NCI-H748 (cell line): ENCODE measurements at regions not wholly inside any gene's neighbourhood (a gene's known extent, or its start where the extent isn't known, plus 50 kb on each side); places are given as distances from the start of the nearest gene placed in this dataset.
A peak's percentile ranks its signal among the peaks of the same experiment; 100 is the strongest.

ENCODE experiments used
- DNase-seq: peaks from one replicate; lab custom pipeline; 2025; ENCODE audit not compliant: unreplicated experiment; lab: John Stamatoyannopoulos, UW

DNA sequence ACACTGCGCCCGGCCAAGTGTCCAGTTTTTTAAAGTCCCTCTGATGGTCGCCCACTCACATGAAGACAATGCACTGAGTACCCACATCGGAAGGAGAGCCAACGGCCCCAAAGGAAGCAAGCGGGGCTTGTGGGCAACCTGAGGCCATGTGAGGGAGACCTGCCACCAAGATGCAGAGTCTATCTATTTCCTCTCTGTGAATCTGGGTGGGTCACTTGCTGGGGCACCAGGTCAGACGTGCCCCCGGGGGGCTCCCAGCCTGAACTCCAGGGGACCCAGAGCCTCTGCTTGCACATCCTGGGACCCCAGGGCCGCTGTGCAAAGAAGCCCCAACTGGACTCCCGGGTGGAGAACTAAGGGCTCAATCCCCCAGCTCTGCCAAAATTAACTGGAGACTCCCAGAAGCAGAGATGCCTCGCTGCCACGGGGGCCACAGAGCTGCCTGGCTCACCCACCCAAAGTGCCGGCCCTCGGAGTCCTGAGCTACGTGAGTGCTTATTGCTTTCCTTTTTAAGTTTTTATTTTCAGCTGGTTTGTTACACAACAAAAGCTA is 106.4 kb downstream of the BRD1 start:
- no peak for DNase-seq

GRCh38 chr22:49720279-49720959 is 107.3 kb downstream of the BRD1 start:
- DNase-seq = no peak

DNA sequence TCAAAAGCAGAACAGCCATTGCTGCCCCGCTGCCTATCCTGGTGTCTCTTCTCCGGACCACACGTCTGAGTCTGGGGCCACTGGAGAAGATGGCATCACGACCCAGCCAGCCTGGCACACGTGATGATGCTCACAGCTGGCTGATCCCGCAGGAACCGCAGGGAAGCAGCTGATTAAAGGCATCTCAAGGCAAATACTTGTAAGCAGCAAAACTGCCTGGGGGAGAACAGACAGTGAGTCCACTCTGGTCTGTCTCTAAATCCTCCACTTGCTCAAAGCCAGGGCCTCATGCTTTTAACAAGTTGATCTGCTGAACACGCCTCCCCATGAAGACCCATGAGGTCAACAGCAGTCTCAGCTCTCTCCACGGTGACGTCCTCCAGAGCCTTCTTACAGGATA is 108.6 kb downstream of the BRD1 start:
- DNase-seq = no peak

DNA sequence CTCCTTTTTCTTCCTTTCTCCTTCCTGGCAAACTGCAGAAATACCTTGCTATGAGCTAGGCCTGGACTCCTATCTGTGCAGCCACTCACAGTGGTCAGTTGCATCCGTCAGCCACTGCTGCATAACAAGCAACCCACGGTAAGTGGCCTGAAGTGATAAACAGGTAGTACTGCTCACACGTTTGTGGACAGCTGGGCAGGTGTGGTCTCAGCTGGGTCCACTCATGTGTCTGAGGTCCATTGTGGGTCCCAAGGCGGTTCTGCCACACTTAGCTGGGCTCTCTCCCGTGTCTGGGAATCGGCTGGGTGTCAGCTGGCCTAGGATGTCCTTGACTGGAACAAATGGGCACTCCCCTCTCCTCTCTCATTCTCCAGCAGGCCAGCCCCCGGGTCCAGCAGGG is 109.3 kb downstream of the BRD1 start:
- no peak for DNase-seq

DNA sequence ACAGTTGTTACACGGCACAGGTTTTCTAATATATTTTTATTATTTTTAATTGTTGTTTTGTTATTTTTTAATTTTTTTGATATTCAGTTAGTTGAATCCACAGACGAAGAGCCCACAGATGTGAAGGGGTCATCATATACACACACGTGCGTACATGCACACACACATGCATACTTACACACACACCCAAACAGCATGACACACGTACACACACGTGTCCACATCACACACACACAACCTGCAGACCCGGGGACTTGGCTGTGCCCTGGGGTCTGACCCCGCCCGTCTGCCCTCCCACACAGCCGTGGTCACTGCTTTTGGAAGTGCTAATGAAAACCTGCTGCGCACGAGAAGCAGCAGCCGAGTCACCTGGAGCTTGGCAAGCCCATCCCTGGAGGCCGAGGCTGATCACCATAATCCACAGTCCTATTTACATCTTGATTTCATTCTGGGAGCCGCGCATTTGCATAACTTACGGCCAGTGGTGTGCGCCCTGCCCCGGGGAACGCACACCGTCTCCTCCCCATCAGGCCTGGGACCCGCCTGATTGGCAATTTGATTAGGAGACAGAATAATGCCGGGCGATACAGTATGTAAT is 110.3 kb downstream of the BRD1 start:
- DNase-seq = no peak

DNA sequence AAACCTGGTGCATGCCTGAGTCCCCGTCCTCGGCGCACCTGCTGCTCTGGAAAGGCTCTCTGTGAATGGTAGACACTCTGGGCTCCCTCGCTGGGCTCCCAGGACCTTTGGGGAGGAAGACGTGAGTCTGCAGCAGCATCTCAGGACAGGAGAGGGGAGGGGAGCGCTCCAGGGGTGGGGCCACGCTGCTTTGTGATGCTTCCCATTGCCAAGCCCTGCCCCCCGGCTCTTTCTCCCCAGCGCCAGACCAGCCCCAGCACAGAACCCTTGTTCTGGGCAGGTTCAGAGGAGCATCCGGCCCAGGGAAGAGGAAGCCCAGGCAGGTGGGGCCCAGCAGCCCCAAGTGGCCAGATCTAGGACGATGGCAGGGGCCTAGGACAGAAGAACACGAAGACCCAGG is 111.2 kb downstream of the BRD1 start:
- DNase-seq = no peak

DNA sequence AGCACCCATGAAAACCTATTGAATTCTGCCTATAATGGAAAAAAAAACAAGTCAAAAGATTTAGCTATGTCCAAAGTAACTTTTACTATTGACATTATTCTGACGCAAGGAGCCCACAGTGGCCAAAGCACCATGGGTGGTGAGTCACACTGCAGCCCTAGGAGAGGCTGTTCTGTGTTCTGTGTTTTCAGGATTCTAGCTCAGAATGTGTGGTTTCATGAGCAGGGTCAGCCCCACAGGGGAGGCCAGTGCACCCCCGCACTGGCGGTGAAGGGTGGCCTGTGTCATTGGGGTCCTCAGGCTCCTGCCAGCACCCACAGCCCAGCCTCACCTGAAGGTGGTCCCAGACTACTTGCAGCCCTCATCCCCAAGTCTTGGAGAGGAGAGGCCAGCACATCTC is 112.2 kb downstream of the BRD1 start:
- no peak for DNase-seq

- peak; percentile 80 for DNase-seq
These were observed 114.7 kb downstream of the BRD1 start for GRCh38 chr22:49713003-49713402.

- no peak for DNase-seq
These were observed 115.4 kb downstream of the BRD1 start for GRCh38 chr22:49712195-49712791.

- no peak for DNase-seq
These were observed 116.9 kb downstream of the BRD1 start for GRCh38 chr22:49710746-49711145.

DNA sequence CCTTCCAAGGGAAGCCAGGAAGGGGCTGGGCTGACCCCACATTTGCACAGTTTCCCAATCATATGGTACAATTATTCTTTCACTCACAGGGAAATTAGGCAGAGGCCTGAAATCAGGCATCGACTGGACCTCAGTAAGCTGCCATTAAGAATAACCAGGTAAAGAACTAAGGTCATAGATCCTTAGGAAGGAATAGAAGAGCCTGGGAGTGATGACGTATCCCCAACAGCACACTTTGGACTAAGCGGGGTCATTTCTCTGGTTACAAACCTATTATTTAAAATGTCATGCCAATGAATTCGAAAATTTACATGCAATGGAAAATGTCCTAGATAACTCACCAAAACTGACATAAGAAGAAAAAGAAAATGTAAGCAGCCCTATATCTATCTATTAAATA is 118.2 kb downstream of the BRD1 start:
- DNase-seq = no peak

GRCh38 chr22:49705972-49706352 is 121.7 kb downstream of the BRD1 start:
- no peak for DNase-seq

- DNase-seq = no peak
These were observed 122.3 kb downstream of the BRD1 start for GRCh38 chr22:49705216-49705971.

GRCh38 chr22:49704345-49705215 is 123.1 kb downstream of the BRD1 start:
- DNase-seq = no peak

DNA sequence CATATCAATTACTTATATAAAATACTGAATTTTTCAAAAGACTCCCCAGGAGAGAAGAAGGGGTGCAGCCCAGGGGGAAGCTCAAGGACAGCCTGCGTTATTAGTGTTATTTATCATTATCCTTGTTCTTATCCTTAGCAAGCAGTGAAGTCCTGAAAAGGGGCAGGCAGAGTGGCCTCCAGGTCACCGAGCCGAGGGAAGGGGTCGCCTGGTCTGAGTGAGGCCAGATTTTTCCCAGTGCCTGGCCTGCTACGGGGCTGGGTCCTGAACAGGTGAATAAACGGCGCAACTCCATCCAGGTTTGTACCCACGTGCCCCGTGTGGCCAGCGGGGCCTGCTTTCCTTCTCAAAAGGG is 123.7 kb downstream of the BRD1 start:
- DNase-seq = no peak

DNA sequence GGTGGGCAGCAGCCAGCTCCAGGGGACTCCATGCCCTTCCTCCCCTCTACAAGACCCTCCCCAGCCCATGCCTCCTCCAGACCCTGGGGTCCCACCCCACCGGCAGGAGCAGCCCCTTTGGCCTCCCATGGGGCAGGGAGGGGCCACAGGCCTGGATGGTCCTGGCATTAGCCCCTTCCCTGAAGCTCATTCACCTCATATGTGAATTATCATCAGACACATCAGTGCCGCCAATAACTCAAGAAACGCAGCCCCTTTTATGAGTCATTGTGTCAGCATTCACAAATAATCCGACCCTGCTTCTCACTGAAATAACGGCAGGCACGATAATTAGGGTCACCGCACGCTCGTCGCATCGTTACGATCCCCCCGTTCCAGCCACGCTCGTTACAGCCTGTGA is 124.2 kb downstream of the BRD1 start:
- DNase-seq = no peak

GRCh38 chr22:49702068-49702397 is 125.6 kb downstream of the BRD1 start:
- DNase-seq = no peak

DNA sequence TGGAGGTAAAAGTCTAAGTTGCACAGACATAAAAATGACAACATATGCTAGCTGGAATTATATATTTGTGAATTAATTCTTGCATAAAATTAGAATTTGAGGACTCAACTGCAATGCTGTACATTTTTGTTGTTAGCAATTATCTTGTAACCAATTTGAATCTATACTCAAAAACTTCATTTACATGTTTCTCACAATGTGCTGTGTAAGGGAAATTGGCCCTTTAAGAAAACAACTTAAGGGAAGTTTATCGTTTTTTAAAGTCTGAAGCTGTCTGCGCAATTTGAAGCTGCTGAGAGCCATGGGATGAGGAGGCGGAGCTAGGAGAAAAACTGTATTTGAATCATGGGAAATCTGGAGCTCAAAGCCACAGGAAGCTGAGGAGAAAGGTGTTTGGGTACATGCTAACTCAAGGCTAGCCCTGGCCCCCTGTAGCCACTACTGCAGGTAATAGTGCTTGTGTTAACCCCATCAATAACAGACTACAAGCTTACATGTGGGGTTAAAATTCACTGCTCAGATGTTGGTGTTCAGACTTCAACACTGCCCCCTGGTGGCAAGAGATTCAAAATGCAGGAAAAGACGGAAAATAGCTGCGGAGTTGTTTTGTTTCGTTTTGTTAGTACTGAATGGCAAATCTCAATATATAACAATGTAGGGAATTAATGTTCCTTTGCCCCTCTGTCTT is 126.1 kb downstream of the BRD1 start:
- no peak for DNase-seq

DNA sequence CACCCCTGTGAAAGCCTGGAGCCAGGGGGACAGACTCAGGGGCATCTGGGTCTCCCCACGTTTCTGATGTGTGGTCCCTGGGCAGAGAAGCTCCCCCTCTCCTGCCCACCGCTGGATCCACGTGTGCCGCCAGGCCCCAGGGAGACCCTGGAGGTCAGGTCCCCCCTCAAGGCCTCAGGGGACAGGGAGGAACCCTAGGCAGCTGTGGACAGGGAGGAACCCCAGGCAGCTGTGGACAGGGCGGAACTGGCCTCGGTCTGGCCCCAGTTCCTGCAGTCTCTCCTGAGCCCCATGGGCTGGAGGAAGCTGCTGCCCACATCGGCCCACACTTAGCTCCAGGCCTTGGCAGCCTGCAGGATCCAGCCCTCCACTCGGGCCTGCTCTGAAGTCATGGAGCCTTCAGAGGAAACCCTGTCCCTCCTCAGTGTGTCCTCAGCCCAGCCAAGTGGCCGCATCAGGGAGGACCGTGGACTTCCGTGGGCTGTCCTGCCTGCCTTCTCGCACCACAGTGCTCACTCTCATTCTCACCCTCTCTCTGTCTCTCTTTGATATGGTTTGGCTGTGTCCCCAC is 127.7 kb downstream of the BRD1 start:
- DNase-seq = no peak

DNA sequence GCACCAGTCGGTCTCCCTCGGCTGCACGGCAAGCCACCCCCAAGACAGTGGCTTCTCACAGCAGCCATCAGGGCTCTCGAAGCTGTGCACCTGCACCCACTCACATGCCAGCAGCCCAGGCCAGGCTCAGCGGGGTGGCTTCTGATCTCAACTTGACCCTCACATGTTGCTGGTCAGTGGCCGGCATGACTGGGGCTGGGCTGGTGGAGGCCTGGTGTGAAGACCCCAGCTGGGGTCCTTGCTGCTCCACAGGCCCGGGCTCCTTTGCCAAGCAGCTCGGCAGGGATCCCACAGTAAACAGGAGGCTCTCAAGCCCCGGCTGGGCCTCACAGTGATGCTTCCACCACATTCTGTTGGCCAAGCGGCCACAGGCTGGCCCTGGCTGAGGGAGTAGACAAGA is 128.2 kb downstream of the BRD1 start:
- no peak for DNase-seq
